GM21528 (cell line): ENCODE measurements at regions not wholly inside any gene's neighbourhood (a gene's known extent, or its start where the extent isn't known, plus 50 kb on each side); places are given as distances from the start of the nearest gene placed in this dataset.
"Not testable (repeated sequence)": the region's sequence is repeated elsewhere in the genome, so short reads cannot be mapped to it uniquely, and the experiment has no call there.

ENCODE experiments used
- ATAC-seq: cut with Tn5 transposase; IDR thresholded peaks from one replicate; pipeline ENCODE4 v1.9.1; 2021; ENCODE audit warnings: mild to moderate bottlenecking, moderate library complexity; ENCODE audit not compliant: unreplicated experiment, low FRiP score

DNA sequence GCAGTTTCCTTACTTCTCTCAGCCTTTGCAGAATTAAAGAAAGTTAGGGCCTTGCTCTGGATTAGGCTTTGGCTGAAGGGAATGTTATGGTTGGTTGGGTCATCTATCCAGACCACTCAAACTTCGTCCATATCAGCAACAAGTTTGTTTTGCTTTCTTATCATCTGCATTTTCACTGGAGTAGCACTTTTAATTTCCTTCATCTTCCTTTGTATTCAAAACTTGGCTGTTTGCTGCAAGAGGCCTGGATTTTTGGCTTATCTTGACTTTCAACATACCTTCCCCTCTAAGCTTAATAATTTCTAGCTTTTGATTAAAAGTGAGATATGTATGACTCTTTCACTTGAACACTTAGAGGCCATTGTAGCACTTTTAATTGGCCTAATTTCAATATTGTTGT, 126.7 kb upstream of the CENPE start:
- ATAC-seq: no peak

GRCh38 chr4:103318327-103318726, 120.2 kb upstream of the CENPE start:
- no peak for ATAC-seq

DNA sequence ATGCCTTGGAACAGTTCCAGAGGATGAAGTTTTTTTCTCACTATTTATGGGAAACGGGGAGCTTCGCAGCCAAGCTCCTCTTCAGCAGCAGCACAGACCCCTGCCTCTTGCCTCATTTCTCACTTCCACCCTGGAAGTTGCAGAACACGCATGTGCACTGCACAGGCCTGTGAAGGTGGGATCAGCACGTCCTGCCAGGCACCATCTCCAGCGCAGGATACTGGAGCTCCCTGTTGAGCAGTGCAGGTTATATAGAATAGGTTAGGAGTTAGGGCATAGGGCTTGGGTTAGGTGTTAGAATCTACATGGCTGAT, 110.1 kb upstream of the CENPE start:
- no peak for ATAC-seq

DNA sequence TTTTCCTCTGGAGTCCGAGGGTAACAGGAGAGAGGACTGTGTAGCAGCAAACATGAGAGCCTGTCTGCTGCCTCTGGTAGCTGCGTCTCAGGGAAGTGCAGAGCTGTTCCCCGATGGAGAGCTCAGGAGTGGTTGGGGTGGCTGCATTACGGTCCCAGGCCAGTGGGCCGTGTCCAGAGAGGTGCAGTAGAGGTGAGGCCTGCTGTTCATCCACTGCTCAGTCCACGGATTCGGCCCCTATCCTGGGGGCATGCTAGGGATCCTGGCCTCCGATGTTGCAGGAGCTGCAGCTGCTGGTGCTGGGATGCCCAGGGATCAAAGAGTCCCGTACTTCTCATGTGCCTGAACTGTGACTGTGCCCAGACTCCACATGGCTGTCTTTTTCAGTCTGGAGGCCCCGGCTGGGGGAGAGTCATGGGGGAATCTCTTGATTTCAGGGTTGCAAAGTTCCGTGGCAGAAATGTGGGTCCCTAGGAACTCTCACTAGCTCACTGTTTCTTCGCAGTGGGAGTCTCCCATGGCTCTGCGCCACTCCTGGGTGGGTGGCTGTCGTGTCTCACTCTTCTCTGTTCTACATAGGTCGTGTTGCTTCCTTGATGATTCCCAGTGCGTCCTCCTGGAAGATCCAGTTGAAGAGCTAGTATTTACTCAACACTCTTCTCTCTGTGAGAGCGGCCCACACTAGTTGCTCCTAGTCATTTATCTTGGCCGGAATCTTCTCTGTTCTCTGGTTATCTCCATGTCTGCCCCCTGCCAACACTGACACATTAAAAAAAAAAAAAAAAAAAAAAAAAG, 109.5 kb upstream of the CENPE start:
- ATAC-seq: no peak

GRCh38 chr4:103306870-103307375, 108.8 kb upstream of the CENPE start:
- ATAC-seq: no peak

- ATAC-seq: no peak
These were observed 107.2 kb upstream of the CENPE start for GRCh38 chr4:103305355-103305754.

GRCh38 chr4:103303011-103303410, 104.9 kb upstream of the CENPE start:
- ATAC-seq: no peak

- ATAC-seq: no peak
These were observed 94.8 kb upstream of the CENPE start for GRCh38 chr4:103292959-103293358.

DNA sequence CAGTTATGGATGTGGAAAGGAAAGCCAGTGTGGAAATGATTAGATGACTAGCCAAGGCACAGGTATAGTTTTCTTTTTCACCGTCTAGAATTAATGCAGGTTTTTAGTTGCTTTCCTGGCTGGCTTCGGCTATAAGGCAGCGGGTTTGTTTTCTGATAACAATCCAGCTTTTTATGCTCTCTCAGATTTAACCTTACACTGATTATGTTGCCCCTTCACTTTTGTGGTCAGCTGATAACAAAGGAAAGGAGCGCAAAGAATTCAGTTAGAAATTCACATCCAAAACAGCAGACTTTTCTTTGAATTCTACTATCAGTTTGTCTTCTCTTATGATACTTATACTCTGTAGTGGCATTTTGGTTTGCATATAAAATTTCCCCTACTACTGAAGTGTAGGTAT, 94.2 kb upstream of the CENPE start:
- ATAC-seq: no peak

DNA sequence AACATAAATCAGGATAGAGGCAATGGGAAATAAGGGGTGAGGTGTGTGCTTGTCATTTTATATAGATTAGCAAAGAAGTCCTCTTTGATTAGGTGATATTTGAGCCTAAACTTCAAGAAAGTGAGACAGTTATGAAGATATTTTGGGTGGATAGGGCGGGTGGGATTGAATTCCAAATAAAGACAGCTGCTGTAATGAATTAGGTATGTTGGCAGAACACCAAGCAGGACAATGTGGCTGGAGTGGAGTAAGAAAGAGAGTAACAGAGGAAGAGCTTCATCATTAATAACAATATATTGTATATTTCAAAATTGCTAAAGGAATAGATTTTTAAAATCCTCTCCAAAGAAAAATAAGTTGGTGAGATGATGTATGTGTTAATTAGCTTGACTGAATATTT, 91.0 kb upstream of the CENPE start:
- ATAC-seq: no peak

GRCh38 chr4:103272174-103272573, 74.0 kb upstream of the CENPE start:
- ATAC-seq: no peak

DNA sequence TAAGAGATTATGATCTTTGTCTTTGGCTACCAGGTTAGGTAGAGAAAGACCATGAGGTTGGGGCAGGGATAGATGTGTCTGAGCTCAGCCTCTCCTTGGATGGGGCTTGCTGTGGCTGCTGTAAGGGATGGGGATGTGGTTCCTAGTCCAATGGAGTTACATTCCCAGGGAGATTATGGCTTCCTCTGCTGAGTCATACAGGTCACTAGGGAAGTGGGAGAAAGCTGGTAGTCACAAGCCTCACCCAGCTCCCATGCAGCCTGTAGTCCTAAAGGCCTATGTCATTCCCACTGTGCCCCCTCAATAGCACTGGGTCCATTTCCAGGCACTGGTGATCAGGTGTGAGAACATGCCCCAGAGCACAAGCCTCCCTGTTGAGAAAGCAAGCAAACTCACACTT, 70.6 kb upstream of the CENPE start:
- ATAC-seq: no peak

GRCh38 chr4:103264905-103265304, 66.8 kb upstream of the CENPE start:
- ATAC-seq: no peak

DNA sequence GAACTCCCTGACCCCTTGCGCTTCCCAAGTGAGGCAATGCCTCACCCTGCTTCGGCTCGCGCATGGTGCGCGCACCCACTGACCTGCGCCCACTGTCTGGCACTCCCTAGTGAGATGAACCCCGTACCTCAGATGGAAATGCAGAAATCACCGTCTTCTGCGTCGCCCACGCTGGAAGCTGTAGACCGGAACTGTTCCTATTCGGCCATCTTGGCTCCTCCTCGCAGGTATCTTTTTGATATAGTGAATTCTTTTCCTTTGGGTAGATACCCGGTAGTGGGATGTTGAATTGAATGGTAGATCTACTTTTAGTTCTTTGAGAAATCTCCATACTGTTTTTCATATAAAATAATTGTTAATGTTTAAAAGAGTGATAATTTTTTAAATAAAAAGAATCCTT, 57.9 kb upstream of the CENPE start:
- ATAC-seq: not testable (repeated sequence)
